GM21423 (cell line): ENCODE measurements at regions not wholly inside any gene's neighbourhood (a gene's known extent, or its start where the extent isn't known, plus 50 kb on each side); places are given as distances from the start of the nearest gene placed in this dataset.

Experiments used
- ATAC-seq: cut with Tn5 transposase; IDR thresholded peaks from one replicate; pipeline ENCODE4 v1.9.1; 2021; ENCODE audit warnings: mild to moderate bottlenecking, moderate library complexity; ENCODE audit not compliant: unreplicated experiment

DNA sequence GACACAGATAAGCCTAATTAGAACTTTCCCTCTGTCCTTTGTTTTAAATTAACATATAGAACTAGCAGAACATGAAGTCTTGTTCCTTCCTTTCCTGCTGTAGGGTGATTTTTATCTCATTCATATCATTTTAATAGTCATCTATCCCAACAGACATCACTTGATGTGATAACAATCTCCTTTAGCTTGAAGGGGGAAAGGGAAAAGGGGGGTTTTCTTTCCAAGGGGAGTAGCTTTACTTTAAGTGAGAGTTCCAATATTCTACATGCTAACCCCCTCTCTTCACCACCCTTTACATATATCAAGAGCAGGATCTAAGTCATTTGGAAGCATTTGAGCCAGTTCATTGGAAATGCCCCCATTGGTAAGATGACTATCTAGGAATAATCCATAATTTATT is 241.9 kb downstream of the HHIPL2 start:
- no peak for ATAC-seq

DNA sequence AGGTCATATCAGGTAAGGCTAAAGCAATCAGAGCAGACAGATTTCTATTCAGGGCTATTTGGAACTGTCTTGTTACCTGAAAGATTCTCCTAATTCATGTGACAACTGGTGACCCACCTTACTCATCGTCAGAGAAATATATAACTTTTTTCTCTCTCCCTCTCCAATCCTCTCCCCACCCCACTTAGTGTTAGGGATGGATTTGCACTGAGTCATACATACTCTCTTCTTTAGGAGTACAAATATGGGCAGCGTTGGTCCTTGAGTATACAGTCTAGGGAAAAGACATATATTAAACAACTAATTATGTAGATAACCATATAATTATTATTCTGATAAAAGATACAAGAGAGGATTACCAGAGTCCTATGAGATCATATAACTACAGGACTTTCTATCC is 246.3 kb downstream of the HHIPL2 start:
- no peak for ATAC-seq

DNA sequence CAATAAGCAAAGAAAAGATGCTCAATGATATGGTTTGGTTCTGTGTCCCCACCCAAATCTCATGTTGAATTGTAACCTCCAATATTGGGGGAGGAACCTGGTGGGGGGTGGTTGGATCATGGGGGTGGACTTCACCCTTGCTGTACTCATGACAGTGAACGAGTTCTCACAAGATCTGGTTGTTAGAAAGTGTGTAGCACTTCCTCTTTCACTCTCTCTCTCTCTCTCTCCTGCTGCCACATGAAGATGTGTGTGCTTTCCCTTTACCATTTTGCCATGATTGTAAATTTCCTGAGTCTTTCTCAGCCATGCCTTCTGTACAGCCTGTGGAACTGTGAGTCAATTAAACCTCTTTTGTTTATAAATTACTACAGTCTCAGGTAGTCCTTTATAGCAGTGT is 248.4 kb downstream of the HHIPL2 start:
- ATAC-seq, result no peak

DNA sequence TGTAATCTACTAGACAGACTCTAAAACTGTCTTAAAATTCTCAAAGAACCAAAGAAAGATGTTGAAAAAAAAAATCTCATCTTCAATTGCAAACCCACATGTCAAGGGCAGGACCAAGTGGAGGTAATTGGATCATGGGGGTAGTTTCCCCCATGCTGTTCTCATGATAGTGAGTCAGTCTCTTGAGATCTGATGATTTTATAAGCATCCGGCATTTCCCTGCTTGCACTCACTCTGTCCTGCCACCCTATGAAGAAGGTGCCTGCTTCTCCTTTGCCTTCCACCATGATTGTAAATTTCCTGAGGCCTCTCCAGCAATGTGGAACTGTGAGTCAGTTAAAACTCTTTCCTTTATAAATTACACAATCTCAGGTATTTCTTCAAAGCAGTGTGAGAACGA is 257.0 kb downstream of the HHIPL2 start:
- ATAC-seq, result no peak

DNA sequence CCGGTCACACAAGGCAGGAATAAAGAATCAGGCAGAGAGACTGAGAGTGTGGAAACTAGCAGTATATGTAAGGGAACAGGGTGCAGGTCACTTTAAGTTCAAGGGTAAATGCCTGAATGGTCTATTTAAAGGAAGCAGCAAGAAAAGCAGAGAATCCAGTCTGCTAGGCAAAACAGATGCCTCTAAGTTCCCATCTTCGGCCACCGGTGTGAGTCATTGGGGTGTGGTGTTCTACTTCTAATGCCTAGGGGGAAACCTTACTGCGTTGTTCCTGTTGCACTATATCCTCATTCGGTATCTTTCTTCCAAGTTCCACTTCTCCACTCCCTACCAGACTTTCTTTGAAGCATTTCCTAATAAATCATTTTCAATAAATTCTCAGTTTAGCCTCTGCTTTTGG is 259.9 kb downstream of the HHIPL2 start:
- ATAC-seq, result no peak

DNA sequence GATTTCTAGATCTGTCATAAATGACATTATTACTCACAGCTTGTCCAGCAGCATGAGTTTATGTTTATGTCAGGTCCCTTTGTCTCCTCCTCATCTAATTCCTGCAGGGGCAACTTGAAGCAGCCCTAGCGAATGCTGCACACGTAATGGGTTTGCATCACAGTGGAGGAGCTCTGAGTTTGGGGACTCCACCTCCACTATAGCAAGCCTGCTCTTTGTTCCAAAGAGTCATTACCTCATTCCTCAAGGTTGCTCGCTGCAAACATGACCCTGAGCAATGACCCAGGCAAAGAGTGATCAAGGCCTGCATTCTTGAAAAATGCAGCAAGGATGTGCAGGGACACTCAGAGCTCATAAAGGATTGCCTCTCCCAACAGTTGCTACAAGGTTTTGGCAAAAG is 261.9 kb downstream of the HHIPL2 start:
- no peak for ATAC-seq

DNA sequence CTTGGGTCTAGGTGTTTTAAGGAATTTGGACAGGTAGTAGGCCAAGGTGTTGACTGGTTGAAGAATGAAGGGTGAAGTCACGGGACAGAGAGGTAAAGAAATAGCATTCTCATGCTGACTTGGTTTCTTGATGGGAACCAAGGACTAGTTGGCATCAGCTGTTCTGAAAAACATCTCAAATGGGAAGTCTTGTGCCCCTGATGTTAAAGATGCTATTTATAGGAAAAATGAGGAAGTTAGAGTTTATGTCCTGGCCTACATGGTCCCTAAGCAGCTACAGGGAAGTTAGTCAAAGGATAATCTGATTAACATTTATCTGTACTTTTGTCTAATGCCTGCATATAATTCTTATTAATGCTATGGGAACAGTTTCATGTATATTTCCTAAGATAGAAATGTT is 262.4 kb downstream of the HHIPL2 start:
- no peak for ATAC-seq

DNA sequence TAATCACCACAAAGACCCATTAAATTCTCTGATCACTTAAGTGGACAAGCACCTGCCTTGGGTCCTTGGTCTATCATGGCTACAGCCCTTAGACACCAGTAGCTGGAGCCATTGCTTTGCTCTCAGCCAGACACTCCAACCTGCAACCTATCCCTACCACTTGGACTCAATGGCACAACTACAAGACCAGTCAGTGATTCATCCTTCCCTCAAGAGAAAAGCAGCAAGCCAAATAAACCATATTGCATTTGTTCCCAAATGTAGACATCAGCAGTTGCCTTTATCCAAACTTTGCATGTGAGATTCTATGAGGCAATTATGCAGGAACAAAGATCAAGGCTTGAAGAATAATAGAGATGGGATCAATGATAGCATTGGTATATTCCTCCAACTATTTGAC is 263.4 kb downstream of the HHIPL2 start:
- no peak for ATAC-seq

DNA sequence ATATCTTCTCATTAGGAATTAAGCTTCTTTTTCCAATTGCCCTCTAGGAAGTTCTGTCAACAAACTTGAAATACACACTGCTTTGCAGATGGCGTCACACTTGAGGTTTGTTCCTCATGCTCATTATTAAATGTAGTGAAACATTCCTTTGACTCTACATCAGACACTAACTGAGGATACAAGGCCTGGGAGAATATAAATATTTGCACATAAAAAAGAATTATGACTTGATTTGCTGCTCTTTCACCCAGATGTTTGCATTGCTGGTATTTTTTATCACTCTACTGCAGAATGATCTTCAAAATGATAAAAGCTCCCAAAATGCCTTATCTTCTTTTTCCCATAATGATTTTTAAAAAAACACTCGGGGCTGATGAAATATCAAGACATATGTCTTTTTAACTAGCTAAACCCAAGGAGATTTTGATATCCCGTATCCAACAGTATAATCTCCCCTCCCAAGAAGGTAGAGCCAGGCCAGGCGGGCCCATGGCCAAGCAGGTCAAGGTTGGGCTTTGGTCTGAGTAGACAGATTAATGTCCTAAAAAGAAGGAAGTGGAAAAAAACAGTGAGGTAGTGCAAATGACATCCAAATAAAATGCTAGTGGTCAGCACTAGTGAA is 264.6 kb downstream of the HHIPL2 start:
- no peak for ATAC-seq

DNA sequence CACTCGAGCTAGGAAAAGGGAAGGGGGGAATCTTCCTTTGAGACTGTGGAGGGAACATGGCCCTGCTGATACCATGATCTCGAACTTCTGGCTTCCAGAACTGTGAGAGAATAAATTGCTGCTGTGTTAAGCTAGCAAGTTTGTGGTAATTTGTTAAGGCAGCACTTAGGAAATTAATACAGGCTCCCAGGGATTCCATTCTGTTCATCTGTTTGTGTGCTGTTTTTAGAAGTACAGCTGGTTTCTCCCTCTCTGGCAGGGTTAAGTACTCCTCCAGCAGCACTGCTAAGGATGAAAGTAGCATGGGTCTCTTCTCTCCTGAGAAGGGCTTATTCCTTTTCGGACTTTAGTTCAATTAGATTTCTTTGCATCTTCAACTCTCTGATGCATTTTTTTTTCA is 268.3 kb downstream of the HHIPL2 start:
- ATAC-seq, result no peak

DNA sequence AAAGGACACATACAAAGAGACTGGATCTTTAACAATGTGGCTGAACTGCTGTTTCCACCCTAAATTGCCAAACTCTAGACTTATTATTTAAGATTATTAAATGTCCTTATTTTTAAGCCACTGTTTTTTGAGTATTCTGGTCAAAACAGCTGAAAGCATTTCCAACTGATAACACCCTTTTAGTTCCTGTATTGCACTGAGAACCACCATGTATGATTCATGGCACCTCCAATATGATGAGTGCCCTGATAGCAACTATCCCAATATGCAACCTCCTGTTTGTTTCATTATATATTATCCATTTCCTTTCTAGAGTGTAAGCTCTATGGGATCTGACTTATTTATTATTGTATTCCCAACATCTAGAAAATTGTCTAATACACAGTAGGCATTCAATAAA is 269.4 kb downstream of the HHIPL2 start:
- no peak for ATAC-seq

DNA sequence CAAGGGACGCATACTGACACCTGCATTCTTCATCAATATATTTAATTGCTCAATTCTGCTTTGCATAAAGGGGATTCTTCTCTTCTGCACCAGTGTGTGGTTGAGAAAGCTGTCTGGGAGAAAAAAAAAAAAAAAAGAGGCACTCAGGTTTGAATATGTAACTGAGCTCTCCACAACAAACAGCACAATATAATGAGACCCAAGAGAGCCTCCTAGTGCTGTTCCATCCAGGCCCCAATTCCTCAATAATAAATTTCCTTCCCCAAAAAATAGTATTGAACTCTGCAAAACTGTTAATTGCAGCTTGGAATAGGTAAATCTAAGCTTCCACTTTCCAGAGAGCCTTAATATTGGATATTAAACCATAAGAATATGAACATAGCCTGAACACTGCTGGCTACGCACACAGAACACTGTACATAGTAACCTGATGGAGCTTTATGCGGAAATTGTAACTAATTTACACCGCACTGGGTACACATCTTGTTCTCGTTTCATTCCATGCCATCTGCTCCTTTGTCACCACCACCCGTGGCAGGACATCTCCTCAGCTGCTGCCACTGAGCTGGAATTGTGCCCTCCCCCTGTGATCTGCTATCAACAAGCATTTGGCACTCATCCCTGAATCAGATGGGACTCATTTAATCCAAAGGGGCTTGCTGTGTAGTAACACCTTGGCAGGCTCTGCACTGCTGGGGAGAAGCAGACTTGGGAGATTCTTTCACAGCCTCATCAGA is 272.0 kb downstream of the HHIPL2 start:
- no peak for ATAC-seq

DNA sequence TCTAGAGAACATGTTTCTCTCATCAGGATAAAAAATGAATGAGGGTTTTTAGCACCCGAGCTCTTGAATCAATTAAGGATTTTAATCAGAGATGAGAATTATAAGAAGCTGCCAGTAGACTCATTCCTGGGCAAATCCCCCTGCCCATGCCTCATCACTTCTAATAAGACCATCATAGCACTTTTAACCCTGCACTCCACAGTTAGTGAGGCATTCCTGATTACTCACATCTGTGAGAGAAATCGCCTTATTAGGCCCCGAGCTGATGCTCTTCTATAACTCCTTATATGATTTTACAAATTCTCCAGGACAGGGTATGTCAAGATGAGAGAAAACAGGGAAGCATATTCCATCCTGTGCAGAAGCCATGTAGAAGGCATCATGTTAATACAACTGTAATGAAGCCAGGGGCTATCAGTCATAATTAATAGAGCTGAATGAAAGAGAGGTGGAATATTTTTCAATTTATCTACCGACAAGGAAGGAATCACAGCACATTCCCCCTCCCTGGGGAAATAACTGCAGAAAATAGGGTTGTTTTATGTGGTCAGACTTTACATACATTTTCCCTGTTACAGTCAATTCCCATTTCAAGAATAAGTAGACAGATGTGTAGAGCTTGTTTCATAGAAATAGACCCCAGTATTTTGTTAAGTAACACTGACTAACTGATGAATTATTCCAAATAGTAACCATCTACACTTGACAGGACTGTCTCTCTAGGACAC is 272.7 kb downstream of the HHIPL2 start:
- no peak for ATAC-seq

DNA sequence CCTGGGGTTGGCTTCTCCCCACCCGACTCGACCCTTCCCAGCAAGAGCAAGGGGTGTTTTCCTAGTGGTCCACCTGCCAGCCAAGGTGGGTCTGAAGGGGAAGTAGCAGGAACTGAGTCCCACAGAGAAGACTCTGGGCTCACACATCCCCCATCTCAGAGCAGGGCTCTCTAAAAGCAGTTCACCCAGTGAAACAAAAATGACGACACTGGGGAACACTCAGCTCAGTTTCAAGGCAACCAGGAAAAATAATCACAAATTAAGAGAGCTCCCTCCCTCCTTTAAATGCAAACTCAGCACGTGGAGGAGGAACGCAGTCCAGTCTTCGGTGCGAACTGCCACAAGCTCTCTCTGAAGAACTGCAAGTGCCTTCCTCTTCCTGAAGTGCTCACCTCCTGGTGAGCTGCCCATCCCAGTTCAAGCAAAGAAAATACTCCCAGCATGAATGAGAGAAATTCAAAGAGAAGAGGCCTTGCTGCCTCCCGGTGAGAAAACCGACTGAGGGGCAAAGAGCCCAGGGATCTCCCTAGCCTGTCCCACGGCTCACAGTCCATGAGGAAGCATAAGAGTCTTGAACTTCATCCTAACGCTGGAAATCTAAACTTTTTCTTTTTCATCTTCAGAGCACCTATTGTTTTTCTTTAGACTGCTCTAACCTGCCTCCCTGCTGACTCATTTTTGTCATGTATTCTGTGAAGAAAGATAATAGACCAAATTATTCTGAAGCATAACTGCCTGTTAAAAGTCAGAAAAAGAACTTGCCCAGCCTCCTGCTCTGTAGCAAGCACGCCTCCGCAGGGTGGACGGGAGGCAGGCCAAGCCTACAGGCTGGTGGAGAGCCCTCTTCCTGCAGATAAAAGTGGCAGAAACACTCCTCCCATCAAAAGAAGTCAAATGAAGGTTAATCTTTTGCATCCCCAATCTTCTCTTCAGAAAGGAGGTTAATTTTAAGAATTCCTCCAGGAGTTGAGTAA is 281.4 kb downstream of the HHIPL2 start:
- ATAC-seq, result no peak

DNA sequence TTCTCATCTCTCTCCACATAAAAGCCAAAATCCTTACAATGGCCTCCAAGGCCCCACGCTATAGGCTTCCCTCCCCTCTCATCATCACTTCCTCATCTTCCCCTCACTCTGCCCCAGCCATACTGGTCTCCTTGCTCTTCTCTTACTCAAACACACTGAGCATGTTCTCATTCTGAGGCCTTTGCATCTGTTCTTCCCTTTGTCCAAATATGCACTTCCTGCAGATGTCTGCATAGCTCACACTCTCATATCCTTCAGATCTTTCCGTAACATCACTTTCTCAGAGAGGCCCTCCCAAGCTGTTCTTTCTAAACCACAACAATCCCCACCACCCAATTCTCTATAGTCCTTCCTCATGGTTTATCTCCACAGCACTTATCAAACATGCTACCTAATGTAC is 284.1 kb downstream of the HHIPL2 start:
- ATAC-seq, result no peak

DNA sequence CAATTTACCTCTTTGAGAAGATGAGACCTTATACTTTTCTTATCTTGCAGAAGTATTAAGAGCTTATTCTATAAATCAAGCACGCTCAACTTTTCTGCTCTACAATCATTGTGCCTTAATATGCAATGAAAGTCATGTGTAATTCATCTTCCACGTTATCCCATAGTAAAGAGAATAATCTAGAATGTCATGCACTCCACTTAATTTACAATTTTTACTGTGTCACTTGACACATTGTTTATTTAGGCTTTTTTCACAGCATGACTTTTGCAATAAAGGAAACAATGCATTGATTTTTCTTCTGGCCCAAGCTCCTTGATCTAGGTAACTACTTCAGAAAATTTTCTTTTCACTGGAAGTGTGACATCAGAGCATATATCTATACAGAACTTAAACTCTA is 290.9 kb downstream of the HHIPL2 start:
- ATAC-seq, result no peak

DNA sequence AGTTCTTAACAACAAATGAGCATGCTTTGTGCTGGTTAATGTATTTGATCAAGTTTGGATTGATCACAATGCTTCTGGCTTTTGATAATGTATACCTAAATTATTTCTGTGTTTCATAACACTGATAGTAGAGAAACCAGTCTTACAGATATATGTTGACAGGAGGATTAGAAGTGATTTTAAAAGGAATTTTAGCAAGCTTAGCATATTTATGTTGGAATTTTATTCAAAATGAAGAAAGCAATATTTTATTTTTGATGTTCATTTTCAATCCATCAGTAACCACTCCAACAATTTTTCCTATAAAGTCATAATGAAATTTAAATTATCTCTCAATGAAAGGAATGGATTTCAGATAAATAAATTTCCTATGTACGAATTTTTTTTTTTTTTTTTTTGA is 291.8 kb downstream of the HHIPL2 start:
- ATAC-seq, result no peak

DNA sequence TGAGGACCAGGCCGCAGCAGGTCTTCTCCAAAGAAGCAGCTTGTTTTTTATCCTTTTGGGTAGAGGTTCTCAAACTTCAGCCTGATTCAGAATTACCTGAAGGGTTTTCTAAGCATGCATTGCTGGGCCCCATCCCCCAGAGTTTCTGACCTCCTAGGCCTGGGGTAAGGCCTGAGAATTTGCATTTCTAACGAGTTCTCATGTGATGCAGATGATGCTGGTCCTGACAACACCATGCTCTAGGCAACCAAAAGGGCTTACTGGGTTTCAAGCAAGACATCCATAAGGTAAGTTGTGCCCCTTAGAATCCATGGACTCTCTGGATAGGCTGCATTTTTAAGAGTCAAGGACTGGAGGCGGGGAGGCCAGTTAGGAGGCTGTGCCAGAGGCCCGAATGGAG is 295.1 kb downstream of the HHIPL2 start:
- no peak for ATAC-seq

DNA sequence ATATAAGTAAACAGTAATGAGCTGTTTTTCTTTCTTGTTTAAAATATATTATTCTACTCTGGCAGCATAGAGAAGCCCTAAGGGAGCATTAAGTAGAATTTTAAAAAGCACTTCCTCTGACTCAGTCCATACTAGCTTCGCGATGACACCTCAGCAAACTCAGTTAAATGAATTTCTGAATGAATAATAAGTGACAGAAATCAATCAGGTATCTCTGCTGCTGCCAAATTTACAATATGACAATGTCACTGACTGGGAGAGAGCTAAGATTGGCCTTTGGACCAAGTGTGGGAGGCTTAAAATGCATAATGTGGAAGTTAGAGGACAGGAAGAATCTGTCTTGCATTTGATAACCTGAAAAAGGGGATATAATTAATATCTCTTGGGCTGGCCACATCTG is 296.1 kb downstream of the HHIPL2 start:
- ATAC-seq, result no peak

DNA sequence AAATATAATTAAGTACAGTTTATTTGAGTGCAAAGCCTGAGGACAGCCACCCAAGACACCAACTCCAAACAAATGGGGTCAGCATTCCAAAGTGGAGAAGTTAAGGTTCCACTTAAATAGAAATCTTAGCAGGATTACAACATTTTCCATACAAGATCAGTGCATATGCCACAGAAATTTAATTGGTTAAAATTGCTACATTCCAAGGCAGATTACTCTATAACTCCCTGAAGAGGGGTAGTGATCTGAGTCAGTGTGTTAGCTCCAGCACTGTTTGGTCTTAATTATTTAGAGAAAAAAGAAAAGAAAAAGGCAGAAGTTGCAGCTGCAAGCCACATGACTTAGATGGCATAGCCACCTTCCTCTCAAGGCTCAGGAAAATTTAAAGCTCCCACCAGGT is 297.5 kb downstream of the HHIPL2 start:
- ATAC-seq, result no peak

DNA sequence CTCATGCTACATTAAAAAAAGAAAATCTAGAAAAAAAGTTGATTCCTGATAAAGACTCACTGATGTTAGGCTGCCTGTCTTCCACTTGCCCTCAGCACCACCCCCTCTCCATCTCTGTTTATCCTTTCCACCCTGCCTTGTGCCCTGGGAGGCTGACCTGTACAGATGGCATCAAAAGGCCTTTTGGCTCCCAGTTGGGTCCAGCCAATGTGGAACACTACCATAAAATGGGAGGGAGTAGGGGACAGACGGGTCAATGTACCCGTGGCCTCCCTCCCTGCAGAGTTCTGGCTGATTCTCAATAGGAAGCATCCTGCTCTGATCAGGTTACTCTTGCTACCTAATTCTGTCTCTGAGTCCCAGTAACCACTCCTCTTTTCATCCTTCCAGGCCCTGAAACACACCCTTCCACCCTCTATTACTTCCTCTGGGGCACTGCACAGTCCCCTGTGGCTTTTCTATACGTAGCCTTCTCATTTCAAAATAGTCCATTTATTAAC is 300.0 kb downstream of the HHIPL2 start:
- ATAC-seq, result no peak
